ES-I3 (cell line): ENCODE measurements at regions not wholly inside any gene's neighbourhood (a gene's known extent, or its start where the extent isn't known, plus 50 kb on each side); places are given as distances from the start of the nearest gene placed in this dataset.
"Not testable (repeated sequence)": the region's sequence is repeated elsewhere in the genome, so short reads cannot be mapped to it uniquely, and the experiment has no call there.

Experiments
- H3K36me3 ChIP-seq: 2 replicates; pipeline ENCODE4 v1.6.1; 2013; ENCODE audit warnings: mild to moderate bottlenecking, low read length, control low read depth, moderate library complexity; ENCODE audit not compliant: insufficient read depth
- H3K4me1 ChIP-seq: 2 replicates; pipeline ENCODE4 v1.6.1; 2013; ENCODE audit warnings: mild to moderate bottlenecking, control low read depth, low read length; ENCODE audit not compliant: insufficient read depth
- H3K9ac ChIP-seq: 2 replicates; pipeline ENCODE4 v1.6.1; 2013; ENCODE audit warnings: low read depth, mild to moderate bottlenecking, low read length, moderate library complexity
- H3K9me3 ChIP-seq: 2 replicates; pipeline ENCODE4 v1.6.1; 2013; ENCODE audit warnings: mild to moderate bottlenecking, low read length, moderate library complexity; ENCODE audit not compliant: control insufficient read depth, insufficient read depth

DNA sequence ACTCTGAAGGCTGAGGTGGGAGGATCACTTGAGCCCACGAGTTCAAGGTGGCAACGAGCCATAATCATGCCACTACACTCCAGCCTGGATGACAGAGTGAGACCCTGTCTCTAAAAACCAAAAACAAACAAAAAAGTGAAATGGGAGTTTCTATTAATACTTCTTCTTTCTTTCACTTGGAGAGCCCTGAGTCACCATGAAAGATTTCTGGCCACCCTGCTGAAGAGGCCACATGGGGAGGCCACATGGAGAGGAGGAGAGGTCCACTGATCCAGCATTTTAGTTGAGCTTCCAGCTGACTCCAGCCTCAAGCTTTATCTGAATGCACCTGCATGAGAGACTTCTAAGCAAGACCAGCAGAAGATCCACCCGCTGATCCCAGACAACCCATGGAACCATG lies 74.2 kb upstream of the LAPTM4A start:
- Histone ChIP-seq H3K9ac (no peak overlapping the region), H3K9me3 (no peaks in the 10 kb centered on the region), H3K36me3 (no peaks in the 10 kb centered on the region), H3K4me1 (no peaks in the 10 kb centered on the region)

DNA sequence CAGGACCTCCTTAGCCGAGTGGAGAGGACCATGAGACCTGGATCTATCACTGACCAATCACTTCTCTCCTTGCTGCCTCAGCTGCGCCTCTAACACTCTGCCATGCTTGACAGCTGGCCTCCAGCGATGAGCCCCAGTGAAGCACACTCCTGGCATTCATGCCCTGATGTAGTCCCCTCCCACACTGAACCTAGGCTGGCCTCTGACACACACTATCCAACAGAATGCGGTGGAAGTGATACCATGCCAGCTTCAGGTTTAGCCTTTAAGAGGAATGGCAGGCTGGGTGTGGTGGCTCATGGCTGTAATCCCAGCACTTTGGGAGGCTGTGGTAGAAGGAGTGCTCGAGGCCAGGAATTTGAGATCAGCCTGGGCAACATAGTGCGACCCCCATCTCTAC lies 73.7 kb upstream of the LAPTM4A start:
- no peaks in the 10 kb centered on the region for H3K36me3 ChIP-seq
- no peaks in the 10 kb centered on the region for H3K4me1 ChIP-seq
- no peaks in the 10 kb centered on the region for H3K9me3 ChIP-seq
- no peak overlapping the region for H3K9ac ChIP-seq

DNA sequence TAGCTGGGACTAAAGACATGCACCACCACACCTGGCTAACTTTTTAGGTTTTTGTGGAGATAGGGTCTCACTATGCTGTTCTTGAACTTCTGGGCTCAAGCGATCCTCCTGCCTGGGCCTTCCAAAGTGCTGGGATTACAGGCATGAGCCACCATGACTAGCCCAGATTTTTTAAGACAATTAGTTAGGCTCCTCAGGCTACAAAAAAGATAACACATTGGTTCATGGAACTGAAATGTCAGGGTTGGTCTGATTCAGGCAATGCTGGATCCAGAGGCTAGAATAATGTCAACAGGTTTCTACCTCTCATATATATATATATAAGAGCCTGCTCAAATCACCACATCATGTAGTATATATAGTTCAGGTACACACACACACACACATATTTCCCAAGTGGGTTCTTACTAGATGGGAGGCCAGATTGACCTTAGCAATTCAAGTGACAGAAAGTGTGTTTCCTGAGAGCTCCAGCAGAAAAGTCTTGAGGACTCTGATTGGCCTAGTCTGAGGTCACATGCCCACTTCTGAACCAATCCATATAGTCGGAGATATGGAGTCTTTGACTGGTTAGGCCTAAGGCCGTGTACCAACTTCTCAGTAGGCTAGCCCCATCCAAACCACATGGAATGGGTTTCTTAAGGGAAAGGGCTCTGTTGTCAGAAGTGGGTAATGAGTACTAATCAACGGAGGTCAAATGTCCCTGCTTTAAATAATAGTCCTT lies 72.6 kb upstream of the LAPTM4A start:
- Histone ChIP-seq H3K4me1 (no peaks in the 10 kb centered on the region), H3K9ac (no peak overlapping the region), H3K9me3 (no peaks in the 10 kb centered on the region), H3K36me3 (no peaks in the 10 kb centered on the region)

DNA sequence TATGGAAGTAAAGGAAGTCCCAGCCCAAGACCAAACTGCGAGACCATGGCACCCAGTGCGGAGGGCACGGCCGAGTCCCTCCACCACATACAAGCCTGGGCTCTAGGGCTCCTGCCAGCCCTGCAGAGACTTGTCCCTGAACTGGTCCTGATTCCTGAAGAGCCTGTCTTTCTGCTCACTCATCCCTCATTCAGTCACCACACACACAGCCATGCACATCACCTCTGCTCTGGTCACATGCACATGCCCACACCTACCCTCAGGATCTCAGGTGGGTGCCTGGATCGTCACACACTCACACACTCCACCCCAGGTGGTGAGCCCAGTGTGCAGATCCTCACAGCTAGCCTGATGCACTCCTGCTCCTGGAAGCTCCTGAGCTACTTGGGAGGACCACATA lies 71.4 kb upstream of the LAPTM4A start:
- Histone ChIP-seq H3K9ac (no peak overlapping the region), H3K36me3 (no peaks in the 10 kb centered on the region), H3K9me3 (no peaks in the 10 kb centered on the region), H3K4me1 (no peaks in the 10 kb centered on the region)

DNA sequence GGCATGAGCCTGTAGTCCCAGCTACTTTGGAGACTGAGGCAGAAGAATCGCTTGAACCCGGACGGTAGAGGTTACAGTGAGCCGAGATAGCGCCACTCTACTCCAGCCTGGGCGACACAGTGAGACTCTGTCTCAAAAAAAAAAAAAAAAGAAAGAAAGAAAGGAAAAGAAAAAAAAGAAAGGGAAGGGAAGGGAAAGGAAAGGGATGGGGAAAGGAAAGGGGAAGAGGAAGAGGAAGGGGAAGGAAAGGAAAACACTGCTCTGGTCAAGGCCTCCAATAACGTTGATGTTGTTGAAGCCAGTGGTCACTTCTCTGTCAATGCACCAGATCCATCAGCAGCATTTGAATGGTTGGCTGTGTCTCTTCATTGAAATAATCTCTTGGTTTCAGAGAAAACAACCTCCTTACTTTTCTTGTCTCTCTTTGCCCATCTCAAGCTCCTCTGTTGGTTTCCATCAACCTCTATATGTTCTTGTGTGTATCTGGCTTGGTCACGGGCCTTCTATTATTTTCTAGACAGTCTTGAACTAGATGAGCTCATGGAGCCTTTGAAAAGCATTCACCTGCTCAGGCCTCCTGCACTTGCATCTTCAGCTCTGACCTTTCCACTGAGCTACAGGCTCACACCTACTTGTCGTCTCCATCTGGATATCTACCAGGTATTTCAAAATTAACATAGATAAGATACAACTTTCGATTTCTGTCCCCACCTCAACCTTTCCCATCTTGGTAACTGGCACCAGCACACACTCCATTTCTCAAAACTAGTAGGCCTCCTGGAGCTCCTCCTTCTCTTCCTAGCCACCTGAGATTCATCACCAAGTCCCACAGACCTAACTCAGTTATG lies 69.4 kb upstream of the LAPTM4A start:
- no peak overlapping the region for H3K9ac ChIP-seq
- no peaks in the 10 kb centered on the region for H3K36me3 ChIP-seq
- no peaks in the 10 kb centered on the region for H3K9me3 ChIP-seq
- H3K4me1 ChIP-seq = no peaks in the 10 kb centered on the region

DNA sequence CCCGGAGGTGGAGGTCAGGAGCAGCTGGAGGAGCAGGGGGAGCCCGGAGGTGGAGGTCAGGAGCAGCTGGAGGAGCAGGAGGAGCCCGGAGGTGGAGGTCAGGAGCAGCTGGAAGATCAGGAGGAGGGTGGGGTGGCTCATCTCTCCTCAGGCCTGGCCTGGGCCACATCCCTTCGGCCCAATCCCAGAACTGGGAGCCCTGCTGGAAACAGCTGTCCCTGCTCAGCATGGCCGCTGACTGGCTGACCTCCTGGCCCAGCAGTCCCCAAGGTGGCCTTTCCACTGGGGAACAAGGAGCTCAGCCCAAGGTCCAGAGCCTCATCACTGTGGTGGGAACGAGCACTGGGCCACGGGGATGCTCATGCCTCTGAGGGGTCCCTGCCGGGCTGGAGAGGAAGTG lies 66.6 kb upstream of the LAPTM4A start:
- Histone ChIP-seq H3K9ac (no peak overlapping the region), H3K9me3 (no peaks in the 10 kb centered on the region), H3K4me1 (no peaks in the 10 kb centered on the region), H3K36me3 (no peaks in the 10 kb centered on the region)

DNA sequence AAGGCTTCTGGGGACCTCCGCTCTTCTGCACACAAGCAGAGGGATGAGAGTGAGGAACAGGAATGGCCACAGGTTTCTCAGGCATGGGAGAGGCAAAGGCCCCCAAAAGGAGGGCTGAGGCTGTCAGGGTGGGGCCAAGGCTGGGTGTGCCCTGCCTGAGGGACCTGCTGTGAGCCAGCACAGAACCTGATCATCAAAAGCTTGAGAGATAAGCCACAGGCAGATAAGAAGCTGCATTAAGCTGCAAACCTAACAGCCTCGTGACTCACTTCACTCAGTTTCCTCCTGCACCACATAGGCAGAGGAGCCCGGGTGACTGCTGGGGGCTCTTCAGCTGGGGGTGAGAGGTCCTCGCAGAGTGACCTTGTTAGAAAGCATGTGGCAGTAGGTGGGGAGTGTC lies 64.5 kb upstream of the LAPTM4A start:
- H3K9ac ChIP-seq = no peak overlapping the region
- no peaks in the 10 kb centered on the region for H3K36me3 ChIP-seq
- H3K4me1 ChIP-seq = peaks cover 4% of the 10 kb centered on the region; the same call in 1 of the 2 replicates
- H3K9me3 ChIP-seq = no peaks in the 10 kb centered on the region

DNA sequence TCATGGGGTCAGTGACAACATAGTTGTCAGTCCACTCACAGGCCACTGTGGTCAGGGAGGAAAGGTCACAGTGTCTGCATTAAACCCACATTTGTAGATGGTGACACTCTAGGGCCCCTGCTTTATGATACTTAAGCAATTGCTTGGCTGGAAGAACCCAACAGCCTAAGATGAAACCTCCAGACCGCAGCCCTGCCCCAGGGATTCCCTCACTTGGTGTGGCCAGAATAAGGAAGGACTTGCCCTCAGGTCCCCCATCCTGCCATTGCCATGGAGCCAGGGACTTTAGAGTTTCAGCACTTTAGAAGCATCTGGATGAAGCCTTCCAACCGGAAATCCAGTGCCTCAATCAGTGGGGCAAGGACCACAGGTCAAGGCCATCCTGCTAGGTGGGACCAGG lies 63.9 kb upstream of the LAPTM4A start:
- Histone ChIP-seq H3K4me1 (peaks cover 4% of the 10 kb centered on the region; the same call in 1 of the 2 replicates), H3K9me3 (no peaks in the 10 kb centered on the region)

DNA sequence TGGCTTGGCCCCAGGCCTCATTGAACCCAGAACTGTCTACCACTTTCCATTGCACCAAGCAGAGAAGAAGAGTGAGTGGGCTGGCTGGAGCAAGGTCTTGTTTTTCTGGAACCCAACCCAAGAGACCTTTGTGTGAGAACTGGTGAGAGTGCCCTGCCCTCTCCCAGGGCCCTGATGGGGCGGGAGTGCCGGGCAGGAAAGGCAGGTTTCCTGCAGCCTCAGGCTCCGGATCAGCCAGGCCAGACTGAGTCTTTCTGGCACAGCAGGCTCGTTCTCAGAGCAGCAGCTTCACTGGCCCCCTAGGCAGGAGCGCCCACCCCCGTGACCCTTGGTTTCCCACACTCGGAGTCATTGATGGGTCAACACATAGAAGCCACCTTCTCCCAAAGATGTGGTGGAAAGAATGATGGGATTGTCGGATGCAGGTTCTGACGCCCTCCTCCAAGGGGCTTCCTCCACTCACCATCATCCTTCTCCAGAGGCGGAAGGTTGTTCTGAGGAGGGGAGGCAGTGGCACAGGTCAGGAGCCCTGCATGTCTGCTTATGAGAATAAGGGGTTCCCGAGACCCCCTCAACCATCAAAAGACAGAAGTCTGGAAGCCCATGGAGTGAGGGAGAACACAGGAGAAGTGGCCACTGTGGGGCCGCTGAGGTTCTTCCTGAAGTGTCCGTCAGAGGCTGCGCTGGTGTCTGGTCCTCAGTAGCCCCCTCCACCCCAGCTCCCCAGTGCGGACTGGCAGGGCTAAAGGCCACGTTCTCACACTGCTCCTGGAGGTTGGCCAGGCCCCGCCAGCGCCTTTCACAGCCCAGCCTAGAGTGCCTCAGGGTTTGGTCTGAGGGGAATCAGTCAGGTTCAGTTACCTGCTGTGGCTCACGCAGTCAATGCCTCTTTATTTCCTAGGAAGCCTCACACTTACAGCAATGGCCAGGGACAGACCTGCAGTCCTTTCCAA lies 62.8 kb upstream of the LAPTM4A start:
- Histone ChIP-seq H3K36me3 (no peaks in the 10 kb centered on the region), H3K9me3 (no peaks in the 10 kb centered on the region), H3K9ac (no peak overlapping the region), H3K4me1 (peaks cover 4% of the 10 kb centered on the region; the same call in 1 of the 2 replicates)

More for the DNA sequence above, 63.9 kb upstream of the LAPTM4A start:
- no peaks in the 10 kb centered on the region for H3K36me3 ChIP-seq
- no peak overlapping the region for H3K9ac ChIP-seq

DNA sequence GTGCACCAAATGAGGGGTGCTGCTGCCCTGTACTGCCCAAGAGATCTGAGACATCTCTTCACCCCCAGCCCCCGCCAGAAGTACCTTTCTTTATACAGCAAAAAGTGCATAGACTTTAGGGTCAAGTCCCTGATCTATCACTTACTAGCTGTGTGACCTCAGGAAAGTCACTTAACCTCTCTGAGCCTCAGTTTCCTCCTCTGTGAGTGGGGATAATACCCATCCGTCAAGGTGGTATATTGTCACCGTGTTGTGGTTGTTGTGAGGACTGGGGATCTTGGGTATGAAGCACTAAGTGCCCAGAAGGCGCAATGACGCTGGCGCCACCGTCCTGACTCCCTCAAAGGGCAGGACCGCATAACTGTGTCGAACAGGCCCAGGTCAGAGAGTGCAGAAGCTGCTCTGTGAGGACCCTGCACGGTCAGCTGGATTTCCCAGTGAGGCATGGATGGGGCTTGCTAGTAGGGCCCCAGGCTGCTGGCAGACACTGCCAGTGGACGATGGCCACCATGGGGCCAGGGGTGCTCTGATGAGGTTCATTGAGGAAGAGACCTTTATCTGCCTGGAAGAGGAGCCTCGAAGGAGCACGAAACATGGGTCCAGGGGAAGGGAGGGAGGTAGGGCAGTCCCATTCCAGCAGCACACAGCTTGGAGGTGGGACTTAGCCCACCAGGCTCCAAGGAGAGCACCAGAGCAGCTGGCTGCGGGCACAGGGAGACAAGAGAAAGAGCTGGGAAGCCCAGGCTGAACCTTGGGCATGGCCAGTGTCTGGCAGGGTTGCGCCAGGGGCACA lies 61.8 kb upstream of the LAPTM4A start:
- Histone ChIP-seq H3K9me3 (no peaks in the 10 kb centered on the region), H3K36me3 (no peaks in the 10 kb centered on the region), H3K9ac (no peak overlapping the region)

DNA sequence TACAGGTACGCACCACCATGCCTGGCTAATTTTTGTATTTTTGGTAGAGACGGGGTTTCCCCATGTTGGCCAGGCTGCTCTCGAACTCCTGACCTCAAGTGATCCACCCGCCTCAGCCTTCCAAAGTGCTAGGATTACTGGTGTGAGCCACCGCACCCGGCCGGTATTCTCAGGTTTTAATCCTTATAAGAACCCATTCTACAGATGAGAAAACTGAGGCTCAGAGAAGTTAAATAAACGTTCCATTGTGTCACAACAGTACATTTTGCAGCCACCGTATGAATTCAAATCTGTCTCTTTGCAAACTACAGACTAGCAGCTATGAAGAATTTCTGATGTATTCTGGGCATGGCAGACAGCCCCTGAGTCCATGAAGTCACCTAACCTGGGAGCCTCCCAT lies 60.9 kb upstream of the LAPTM4A start:
- H3K9ac ChIP-seq, H3K4me1 ChIP-seq, H3K9me3 ChIP-seq, H3K36me3 ChIP-seq: not testable (repeated sequence)

More for the DNA sequence above, 61.8 kb upstream of the LAPTM4A start:
- H3K4me1 ChIP-seq = peaks cover 4% of the 10 kb centered on the region; the same call in 1 of the 2 replicates

DNA sequence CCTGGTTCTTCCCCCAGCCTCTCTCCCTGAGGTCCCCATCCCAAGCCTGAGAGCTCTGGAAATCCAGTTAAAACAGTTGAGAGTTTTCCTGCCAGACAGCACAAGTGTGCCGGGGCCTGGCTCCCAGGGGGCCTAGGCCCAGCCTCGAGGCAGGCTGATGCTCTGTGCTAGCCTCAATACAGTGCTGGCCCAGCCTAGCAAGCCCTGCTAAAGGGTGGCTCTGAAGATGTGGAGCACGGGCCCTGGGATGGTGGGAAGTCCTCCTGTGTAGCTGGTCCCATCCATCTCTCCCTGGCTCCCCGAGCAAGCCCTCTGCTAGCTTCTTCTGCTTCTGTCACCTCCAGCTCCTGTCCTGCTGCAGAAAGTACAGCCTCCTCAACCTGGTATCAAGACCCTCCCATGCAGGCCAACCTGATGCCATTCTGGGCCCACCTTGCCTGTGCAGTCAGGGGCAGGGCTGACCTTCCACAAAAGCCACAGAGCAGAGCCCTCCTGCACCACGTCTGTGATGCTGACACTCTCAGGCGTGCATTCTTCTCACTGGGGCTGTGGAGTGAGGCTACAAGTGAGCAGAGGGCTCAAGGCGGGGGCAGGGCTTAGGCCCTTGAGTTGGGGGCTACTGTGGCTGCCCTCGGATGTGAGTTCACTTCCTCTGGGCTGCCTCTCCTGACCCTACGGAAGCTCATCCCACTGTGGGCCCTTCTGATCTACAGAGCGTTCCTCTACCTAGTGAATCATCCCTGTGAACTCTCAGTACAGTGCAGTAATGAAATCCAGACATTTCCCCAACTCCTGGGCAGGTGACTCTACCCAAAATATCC lies 60.1 kb upstream of the LAPTM4A start:
- Histone ChIP-seq H3K9me3 (no peaks in the 10 kb centered on the region), H3K36me3 (no peaks in the 10 kb centered on the region), H3K4me1 (peaks cover 4% of the 10 kb centered on the region; the same call in 1 of the 2 replicates), H3K9ac (no peak overlapping the region)

DNA sequence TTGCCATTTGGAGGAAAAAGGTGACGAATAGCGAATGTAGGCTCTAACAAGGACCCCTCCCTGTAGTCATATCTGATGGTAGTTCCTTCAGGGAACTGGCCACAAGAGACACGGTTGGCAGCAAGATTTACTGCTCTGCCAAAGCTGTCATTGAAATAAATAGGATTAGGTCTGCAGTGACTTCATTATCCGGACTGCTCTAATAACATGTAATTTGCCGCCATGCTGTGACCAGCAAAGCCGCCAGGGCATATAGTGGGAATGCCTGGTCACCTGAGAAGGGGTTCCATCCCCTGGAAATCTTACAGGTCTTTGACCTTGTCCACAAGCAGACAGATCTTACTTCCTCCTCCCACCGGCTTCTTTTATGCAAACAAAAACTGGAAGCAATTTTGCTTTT lies 59.4 kb upstream of the LAPTM4A start:
- H3K36me3 ChIP-seq = no peaks in the 10 kb centered on the region
- H3K9ac ChIP-seq = no peak overlapping the region
- peaks cover 3% of the 10 kb centered on the region for H3K9me3 ChIP-seq
- H3K4me1 ChIP-seq = peaks cover 4% of the 10 kb centered on the region; the same call in 1 of the 2 replicates
